ENCODE measurements at regions not wholly inside any gene's neighbourhood (a gene's known extent, or its start where the extent isn't known, plus 50 kb on each side); places are given as distances from the start of the nearest gene placed in this dataset.

GRCh38 chr2:831622-832021 lies 119.0 kb upstream of the SNTG2 start:
- peak in 1 of 4 donors; percentile 11 for TF ChIP-seq POLR2AphosphoS5 (IDR thresholded peaks at IDR 0.05)
- no peak for TF ChIP-seq POLR2A (IDR thresholded peaks at IDR 0.05)
- H3K9me3 ChIP-seq, result no peaks in the 10 kb centered on the region
- no peak for DNase-seq
- H3K27ac ChIP-seq, result no peak overlapping the region
- no peak overlapping the region for H3K4me3 ChIP-seq
- 7 to 43% methylated on average over 5 of the region's 5 CpGs for WGBS, 2 donors
- H3K4me1 ChIP-seq, result peaks cover 0 to 12% (median 8%) of the 10 kb centered on the region in 4 donors
- no peaks in the 10 kb centered on the region for H3K36me3 ChIP-seq
- no peaks in the 10 kb centered on the region for H3K27me3 ChIP-seq
- intact Hi-C loops (cut with DNase I), result no loop called here

DNA sequence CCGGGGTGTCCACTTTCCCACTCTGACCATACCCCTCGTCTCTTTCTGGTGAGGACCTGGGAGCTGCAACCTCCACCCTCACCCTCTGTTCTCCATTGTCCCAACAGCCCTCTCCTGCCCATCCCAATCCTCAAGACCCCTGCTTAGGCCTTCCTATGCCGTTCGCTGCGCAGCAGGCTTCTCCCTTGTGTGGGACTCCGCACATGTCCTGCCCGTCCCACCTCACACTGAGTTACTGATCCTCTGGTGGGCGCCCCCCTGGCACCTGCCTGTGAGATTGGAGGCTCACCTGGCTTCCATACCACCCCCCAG lies 119.5 kb upstream of the SNTG2 start:
- Histone ChIP-seq H3K4me1 (peaks cover 0 to 12% (median 8%) of the 10 kb centered on the region in 4 donors), H3K27ac (no peak overlapping the region), H3K4me3 (no peak overlapping the region), H3K27me3 (no peaks in the 10 kb centered on the region), H3K9me3 (no peaks in the 10 kb centered on the region), H3K36me3 (no peaks in the 10 kb centered on the region)
- intact Hi-C loops (cut with DNase I), result no loop called here
- TF ChIP-seq POLR2A (IDR thresholded peaks at IDR 0.05), result no peak
- no peak for TF ChIP-seq CTCF (IDR thresholded peaks at IDR 0.05)
- TF ChIP-seq EP300 (IDR thresholded peaks at IDR 0.05), result no peak
- TF ChIP-seq POLR2AphosphoS5 (IDR thresholded peaks at IDR 0.05), result no peak
- 60 to 89% methylated on average over 8 of the region's 8 CpGs for WGBS, 2 donors
- no peak for DNase-seq

DNA sequence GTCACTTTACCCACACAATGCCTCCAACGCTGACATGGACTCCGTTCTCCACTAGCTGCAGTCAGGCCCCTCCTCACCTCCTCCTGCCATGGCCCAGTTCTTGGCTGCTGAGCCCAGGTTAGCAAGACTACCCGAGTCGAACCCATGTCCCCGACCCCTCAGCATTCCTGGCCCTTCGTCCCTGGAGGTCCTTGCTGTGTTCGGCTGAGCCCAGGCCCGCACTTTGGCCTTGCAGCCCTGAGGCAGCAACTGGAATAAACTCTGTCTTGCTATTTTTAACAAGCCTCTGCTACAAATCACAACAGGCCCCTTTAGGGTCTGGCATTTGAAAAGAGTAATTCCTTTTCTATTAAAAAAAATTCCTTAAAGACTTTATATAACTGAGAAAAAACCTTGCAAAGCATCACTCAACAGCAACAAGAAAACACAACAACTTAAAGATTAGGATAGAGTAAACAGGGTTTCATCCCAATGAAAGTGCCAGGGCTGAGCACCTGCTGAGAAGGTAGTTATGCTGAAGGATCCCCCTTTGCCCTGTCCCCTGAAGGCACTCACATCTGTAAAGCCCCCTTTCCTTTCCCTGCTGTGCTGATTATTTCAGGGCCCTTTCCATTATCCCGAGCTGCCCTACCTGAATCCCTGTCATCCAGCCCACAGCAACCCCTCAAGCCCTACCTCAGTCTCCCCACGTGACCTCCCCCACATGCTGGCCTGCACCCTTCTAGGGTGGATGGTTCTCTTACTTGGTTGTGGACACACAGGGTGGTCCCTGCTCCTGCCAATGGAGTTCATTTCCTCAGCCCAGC lies 120.0 kb upstream of the SNTG2 start:
- peaks cover 0 to 12% (median 8%) of the 10 kb centered on the region in 4 donors for H3K4me1 ChIP-seq
- H3K9me3 ChIP-seq, result no peaks in the 10 kb centered on the region
- TF ChIP-seq POLR2AphosphoS5 (IDR thresholded peaks at IDR 0.05) (no peak), CTCF (IDR thresholded peaks at IDR 0.05) (no peak), EP300 (IDR thresholded peaks at IDR 0.05) (no peak), POLR2A (IDR thresholded peaks at IDR 0.05) (no peak)
- WGBS, 2 donors, result 78 to 85% methylated on average over 10 of the region's 10 CpGs
- no peak for DNase-seq
- no peak overlapping the region for H3K27ac ChIP-seq
- intact Hi-C loops (cut with DNase I), result no loop called here
- H3K36me3 ChIP-seq, result no peaks in the 10 kb centered on the region
- H3K27me3 ChIP-seq, result no peaks in the 10 kb centered on the region
- no peak overlapping the region for H3K4me3 ChIP-seq

GRCh38 chr2:829047-829446 lies 121.6 kb upstream of the SNTG2 start:
- Histone ChIP-seq H3K27me3 (no peaks in the 10 kb centered on the region), H3K4me1 (peaks cover 0 to 12% (median 8%) of the 10 kb centered on the region in 4 donors), H3K4me3 (no peak overlapping the region), H3K27ac (no peak overlapping the region), H3K36me3 (no peaks in the 10 kb centered on the region), H3K9me3 (no peaks in the 10 kb centered on the region)
- no peak for DNase-seq
- intact Hi-C loops (cut with DNase I), result no loop called here
- WGBS, 2 donors, result 83 to 90% methylated on average over 6 of the region's 6 CpGs
- TF ChIP-seq EP300 (IDR thresholded peaks at IDR 0.05) (no peak), CTCF (IDR thresholded peaks at IDR 0.05) (no peak), POLR2A (IDR thresholded peaks at IDR 0.05) (no peak), POLR2AphosphoS5 (IDR thresholded peaks at IDR 0.05) (no peak)

GRCh38 chr2:824954-825353 lies 125.7 kb upstream of the SNTG2 start:
- Histone ChIP-seq H3K27me3 (no peaks in the 10 kb centered on the region), H3K4me3 (no peak overlapping the region), H3K27ac (no peak overlapping the region), H3K4me1 (no peaks in the 10 kb centered on the region), H3K36me3 (no peaks in the 10 kb centered on the region), H3K9me3 (no peaks in the 10 kb centered on the region)
- TF ChIP-seq POLR2AphosphoS5 (IDR thresholded peaks at IDR 0.05) (no peak), EP300 (IDR thresholded peaks at IDR 0.05) (no peak), POLR2A (IDR thresholded peaks at IDR 0.05) (no peak), CTCF (IDR thresholded peaks at IDR 0.05) (no peak)
- no peak for DNase-seq
- intact Hi-C loops (cut with DNase I), result no loop called here
- WGBS, 2 donors, result 31 to 64% methylated on average over 8 of the region's 8 CpGs
